ENCODE measurements at regions not wholly inside any gene's neighbourhood (a gene's known extent, or its start where the extent isn't known, plus 50 kb on each side); places are given as distances from the start of the nearest gene placed in this dataset.

GRCh38 chr1:101406681-101407080 lies 169.9 kb downstream of the S1PR1 start:
- no peak for TF ChIP-seq CTCF (IDR thresholded peaks at IDR 0.05)
- no peak for TF ChIP-seq POLR2A (IDR thresholded peaks at IDR 0.05; ENCODE audit: low read depth)
- no peak for TF ChIP-seq POLR2AphosphoS5 (IDR thresholded peaks at IDR 0.05)
- TF ChIP-seq EP300 (IDR thresholded peaks at IDR 0.05) = no peak
